Femur (tissue), 1 donor: ENCODE measurements at regions not wholly inside any gene's neighbourhood (a gene's known extent, or its start where the extent isn't known, plus 50 kb on each side); places are given as distances from the start of the nearest gene placed in this dataset.

Source experiments
- DNase-seq: peaks from one replicate; pipeline ENCODE4 v3.0.0-alpha.2; 2017

GRCh38 chr9:129250786-129251185, 72.7 kb upstream of the IER5L start:
- DNase-seq = no peak

GRCh38 chr9:129247285-129248153, 69.5 kb upstream of the IER5L start:
- DNase-seq = peak; percentile 14

- peak; percentile 17 for DNase-seq
These were observed 67.2 kb upstream of the IER5L start for GRCh38 chr9:129245276-129245675.

- DNase-seq = peak; percentile 73
These were observed 65.0 kb upstream of the IER5L start for GRCh38 chr9:129242971-129243561.

- DNase-seq = no peak
These were observed 64.3 kb upstream of the IER5L start for GRCh38 chr9:129242191-129242941.

GRCh38 chr9:129241725-129242124, 63.7 kb upstream of the IER5L start:
- DNase-seq = no peak

GRCh38 chr9:129240581-129241211, 62.6 kb upstream of the IER5L start:
- no peak for DNase-seq

GRCh38 chr9:129239946-129240490, 62.0 kb upstream of the IER5L start:
- DNase-seq = no peak

GRCh38 chr9:129237803-129238202, 59.7 kb upstream of the IER5L start:
- no peak for DNase-seq

GRCh38 chr9:129237164-129237611, 59.1 kb upstream of the IER5L start:
- DNase-seq = no peak

- DNase-seq = no peak
These were observed 58.5 kb upstream of the IER5L start for GRCh38 chr9:129236441-129237145.

- DNase-seq = no peak
These were observed 57.9 kb upstream of the IER5L start for GRCh38 chr9:129235931-129236331.

- no peak for DNase-seq
These were observed 57.2 kb upstream of the IER5L start for GRCh38 chr9:129235041-129235930.

- DNase-seq = no peak
These were observed 56.4 kb upstream of the IER5L start for GRCh38 chr9:129234491-129234890.

GRCh38 chr9:129232839-129233591, 55.0 kb upstream of the IER5L start:
- no peak for DNase-seq

- no peak for DNase-seq
These were observed 53.7 kb upstream of the IER5L start for GRCh38 chr9:129231759-129232158.

- no peak for DNase-seq
These were observed 53.1 kb upstream of the IER5L start for GRCh38 chr9:129231022-129231739.

- no peak for DNase-seq
These were observed 52.2 kb upstream of the IER5L start for GRCh38 chr9:129230302-129230701.
